IMR-90 (cell line): ENCODE measurements at regions not wholly inside any gene's neighbourhood (a gene's known extent, or its start where the extent isn't known, plus 50 kb on each side); places are given as distances from the start of the nearest gene placed in this dataset.

Experiments used
- ATAC-seq: fragments of 200-7000 bp; cut with Tn5 transposase; 2 replicates; pipeline ENCODE4 v1.9.1; 2020; ENCODE audit warnings: low read depth, mild to moderate bottlenecking, moderate library complexity
- BruUV-seq: library from RNA; stranded (reverse); fragments of 400-500 nt; replicated peaks from 2 replicates; lab custom pipeline; 2021; lab: Mats Ljungman, UMichigan
- CTCF ChIA-PET: fragments of 300-600 bp; formaldehyde crosslinking; extraction: SDS; loops from one replicate; lab custom pipeline; 2021; ENCODE audit warnings: antibody characterized with exemption; lab: Yijun Ruan, JAX
- POLR2A ChIA-PET: fragments of 300-600 bp; sonication (Branson Sonifier 250); formaldehyde crosslinking; loops from one replicate; lab custom pipeline; 2022; ENCODE audit warnings: antibody characterized with exemption; ENCODE audit not compliant: unreplicated experiment; lab: Charles Lee
- DNase-seq: peaks from one replicate; pipeline ENCODE4 v3.0.0; 2013
- H2AFZ ChIP-seq: replicated peaks from 2 replicates; pipeline ENCODE3; 2013; ENCODE audit warnings: low read length, mild to moderate bottlenecking; ENCODE audit not compliant: poor library complexity
- H2AK5ac ChIP-seq: 2 replicates; pipeline ENCODE4 v1.6.1; 2013; ENCODE audit warnings: low read depth, low read length, inconsistent platforms
- H2AK9ac ChIP-seq: replicated peaks from 2 replicates; pipeline ENCODE3; 2013; ENCODE audit warnings: mild to moderate bottlenecking, low read depth, low read length, moderate library complexity; ENCODE audit not compliant: poor library complexity
- H2BK120ac ChIP-seq: 2 replicates; pipeline ENCODE4 v1.6.1; 2013; ENCODE audit warnings: low read depth, low read length, inconsistent platforms
- H2BK15ac ChIP-seq: 3 replicates; pipeline ENCODE4 v1.6.1; 2013; ENCODE audit warnings: low read depth, low read length, inconsistent platforms
- H2BK20ac ChIP-seq: 2 replicates; pipeline ENCODE4 v1.6.1; 2013; ENCODE audit warnings: low read depth, mild to moderate bottlenecking, inconsistent platforms, low read length, moderate library complexity
- H2BK5ac ChIP-seq: 2 replicates; pipeline ENCODE4 v1.6.1; 2013; ENCODE audit warnings: mild to moderate bottlenecking, low read depth, low read length, inconsistent platforms; ENCODE audit not compliant: poor library complexity, severe bottlenecking
- H3K14ac ChIP-seq: replicated peaks from 2 replicates; pipeline ENCODE4 v1.6.1; 2013; ENCODE audit warnings: low read depth, low read length, inconsistent platforms
- H3K18ac ChIP-seq: 2 replicates; pipeline ENCODE4 v1.6.1; 2013; ENCODE audit warnings: low read depth, low read length, control low read depth
- H3K23ac ChIP-seq: 2 replicates; pipeline ENCODE4 v1.6.1; 2013; ENCODE audit warnings: low read depth, low read length, inconsistent platforms
- H3K27ac ChIP-seq: 2 replicates; pipeline ENCODE4 v1.5.1; 2013; ENCODE audit warnings: mild to moderate bottlenecking, control low read depth, low read length; ENCODE audit not compliant: insufficient read depth
- H3K27me3 ChIP-seq: 2 replicates; pipeline ENCODE4 v1.6.1; 2013; ENCODE audit warnings: low read length; ENCODE audit not compliant: control insufficient read depth, insufficient read depth
- H3K36me3 ChIP-seq: 2 replicates; pipeline ENCODE4 v1.6.1; 2013; ENCODE audit warnings: low read length, mixed read lengths; ENCODE audit not compliant: control insufficient read depth, insufficient read depth
- H3K4ac ChIP-seq: 2 replicates; pipeline ENCODE4 v1.6.1; 2013; ENCODE audit warnings: low read depth, low read length, inconsistent platforms
- H3K4me1 ChIP-seq: 2 replicates; pipeline ENCODE4 v1.6.1; 2013; ENCODE audit warnings: low read length, mixed read lengths; ENCODE audit not compliant: control insufficient read depth, insufficient read depth
- H3K4me2 ChIP-seq: 2 replicates; pipeline ENCODE4 v1.6.1; 2013; ENCODE audit warnings: low read depth, mild to moderate bottlenecking, control low read depth, low read length, moderate library complexity
- H3K4me3 ChIP-seq: 2 replicates; pipeline ENCODE4 v1.5.1; 2013; ENCODE audit warnings: low read depth, mild to moderate bottlenecking, control low read depth, low read length, moderate library complexity; ENCODE audit not compliant: insufficient read depth
- H3K56ac ChIP-seq: 2 replicates; pipeline ENCODE4 v1.6.1; 2013; ENCODE audit warnings: low read length, inconsistent platforms; ENCODE audit not compliant: insufficient read depth; ENCODE audit errors: extremely low read depth
- H3K79me1 ChIP-seq, 2 experiments: 2 replicates each; pipeline ENCODE4 v1.6.1; 2013; ENCODE audit warnings: low read length in 2 of 2, inconsistent platforms in 1 of 2, low read depth in 1 of 2
- H3K9ac ChIP-seq: 2 replicates; pipeline ENCODE4 v1.6.1; 2013; ENCODE audit warnings: low read depth, low read length, control low read depth
- H3K9me1 ChIP-seq: 2 replicates; pipeline ENCODE4 v1.6.1; 2013; ENCODE audit warnings: low read length, inconsistent platforms; ENCODE audit not compliant: insufficient read depth
- H3K9me3 ChIP-seq: 2 replicates; pipeline ENCODE4 v1.6.1; 2013; ENCODE audit warnings: low read length; ENCODE audit not compliant: control insufficient read depth, insufficient read depth
- H4K20me1 ChIP-seq: 2 replicates; pipeline ENCODE4 v1.6.1; 2013; ENCODE audit warnings: low read length, inconsistent platforms; ENCODE audit not compliant: insufficient read depth
- H4K5ac ChIP-seq: 2 replicates; pipeline ENCODE4 v1.6.1; 2013; ENCODE audit warnings: mild to moderate bottlenecking, low read depth, low read length, control low read depth
- H4K8ac ChIP-seq, 2 experiments: 2 replicates each; pipeline ENCODE4 v1.6.1; 2013; ENCODE audit warnings: low read depth in 2 of 2, low read length in 2 of 2, control low read depth in 1 of 2, inconsistent platforms in 1 of 2
- H4K91ac ChIP-seq: 2 replicates; pipeline ENCODE4 v1.6.1; 2013; ENCODE audit warnings: low read depth, low read length, inconsistent platforms; ENCODE audit not compliant: insufficient read depth
- BHLHE40 ChIP-seq: fragments of 150-350 bp; IDR thresholded peaks from 2 replicates; pipeline ENCODE4 v1.6.1; 2016; ENCODE audit warnings: mild to moderate bottlenecking, low read depth, low read length
- CEBPB ChIP-seq: IDR thresholded peaks from 2 replicates; pipeline ENCODE4 v1.6.1; 2012; ENCODE audit warnings: low read depth, low read length, improper control_type of control experiment
- CHD1 ChIP-seq: IDR thresholded peaks from 2 replicates; pipeline ENCODE4 v1.6.1; 2012; ENCODE audit warnings: low read depth, low read length, improper control_type of control experiment
- FOS ChIP-seq: fragments of 150-350 bp; IDR thresholded peaks from 2 replicates; pipeline ENCODE4 v1.6.1; 2016; ENCODE audit warnings: low read depth, low read length
- MAFK ChIP-seq: IDR thresholded peaks from 2 replicates; pipeline ENCODE4 v1.6.1; 2012; ENCODE audit warnings: low read depth, low read length, improper control_type of control experiment
- MAZ ChIP-seq: IDR thresholded peaks from 2 replicates; pipeline ENCODE4 v1.6.1; 2012; ENCODE audit warnings: low read depth, mild to moderate bottlenecking, low read length, improper control_type of control experiment, moderate library complexity, borderline replicate concordance
- MXI1 ChIP-seq: IDR thresholded peaks from 2 replicates; pipeline ENCODE4 v1.6.1; 2012; ENCODE audit warnings: low read depth, mild to moderate bottlenecking, low read length, moderate library complexity, borderline replicate concordance
- NFE2L2 ChIP-seq: fragments of 150-350 bp; IDR thresholded peaks from 2 replicates; pipeline ENCODE4 v1.6.1; 2016; ENCODE audit warnings: low read depth, mild to moderate bottlenecking, low read length
- POLR2A ChIP-seq: IDR thresholded peaks from 2 replicates; pipeline ENCODE4 v1.6.1; 2012; ENCODE audit warnings: mild to moderate bottlenecking, low read depth, low read length
- RAD21 ChIP-seq: IDR thresholded peaks from 2 replicates; pipeline ENCODE4 v1.6.1; 2012; ENCODE audit warnings: low read length, improper control_type of control experiment
- RCOR1 ChIP-seq: IDR thresholded peaks from 2 replicates; pipeline ENCODE4 v1.6.1; 2012; ENCODE audit warnings: mild to moderate bottlenecking, low read length, improper control_type of control experiment; ENCODE audit not compliant: insufficient replicate concordance
- RFX5 ChIP-seq: IDR thresholded peaks from 2 replicates; pipeline ENCODE4 v1.8.0; 2012; ENCODE audit warnings: low read depth, mild to moderate bottlenecking, low read length, moderate library complexity
- SMC3 ChIP-seq: fragments of 150-350 bp; IDR thresholded peaks from 2 replicates; pipeline ENCODE4 v1.6.1; 2016; ENCODE audit warnings: low read depth, mild to moderate bottlenecking, antibody characterized with exemption, low read length, moderate library complexity
- WGBS, 2 experiments: methylation state at CpG; one replicate each; pipeline versions ENCODE4 v1.1.5 to v1.1.7; 2013; ENCODE audit warnings: missing lambda C conversion rate in 2 of 2; ENCODE audit not compliant: insufficient read length in 1 of 2; ENCODE audit errors: extremely low coverage in 2 of 2; 5-methylcytosine and 5-hydroxymethylcytosine counted together
- dilution Hi-C: fragments of 300-500 bp; cut with HindIII; formaldehyde crosslinking; loops from one replicate; pipeline ENCODE4 v1.14.3; 2018; ENCODE audit warnings: low sequenced_read_pairs; ENCODE audit not compliant: unreplicated experiment
- in situ Hi-C: fragments of 300-500 bp; cut with MboI; formaldehyde crosslinking; loops from 3 replicates; pipeline ENCODE4 v1.14.3; 2019; ENCODE audit warnings: low sequenced_read_pairs, inconsistent platforms, mixed read lengths
- intact Hi-C: fragments of 100-400 bp; cut with micrococcal nuclease; formaldehyde crosslinking; loops from 2 replicates; pipeline ENCODE4 v1.10.0; 2022
- TF ChIP-seq, protein P1 (sequence below): fragments of 150-350 bp; IDR thresholded peaks from 2 replicates; pipeline ENCODE4 v1.6.1; 2016; ENCODE audit warnings: low read depth, mild to moderate bottlenecking, low read length, moderate library complexity, borderline replicate concordance
- TF ChIP-seq, protein P2 (sequence below): conservative IDR thresholded peaks from 2 replicates; pipeline ENCODE4 v1.5.1; 2012; ENCODE audit warnings: mild to moderate bottlenecking, low read depth, low read length, improper control_type of control experiment
- TF ChIP-seq, protein P3 (sequence below): fragments of 150-350 bp; IDR thresholded peaks from 2 replicates; pipeline ENCODE4 v1.6.1; 2017; ENCODE audit warnings: mild to moderate bottlenecking, antibody characterized with exemption, low read length, low read depth

DNA sequence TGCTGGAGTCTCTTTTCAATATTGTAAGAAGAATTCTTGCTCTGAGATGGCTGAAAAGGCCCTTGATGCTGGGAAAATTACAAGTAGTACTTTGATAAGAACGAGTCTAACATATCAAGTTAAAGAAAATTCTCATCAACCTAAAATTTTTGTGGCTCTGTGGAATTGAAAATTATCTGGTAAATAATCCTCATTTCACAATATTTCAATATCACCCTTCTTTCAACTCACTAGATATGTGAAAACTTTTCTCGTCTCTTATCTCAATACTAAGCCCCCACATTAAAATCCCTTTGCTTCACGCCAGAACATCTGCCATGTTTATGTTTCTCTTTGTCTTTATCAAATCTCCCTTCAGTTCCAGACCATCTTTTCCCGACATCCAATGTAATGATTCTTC lies 448.8 kb downstream of the ZNF516 start:
- no peak overlapping the region for H3K4me2 ChIP-seq
- H4K8ac ChIP-seq = no peak overlapping the region
- WGBS, 2 experiments = 30 to 100% methylated on average over 1 to 2 of the region's 4 CpGs
- dilution Hi-C loops (no loop called here), intact Hi-C loops (no loop called here), in situ Hi-C loops (no loop called here)
- no peaks in the 10 kb centered on the region for H3K36me3 ChIP-seq
- H2BK20ac ChIP-seq = no peak overlapping the region
- no peak for DNase-seq
- H3K4ac ChIP-seq = no peak overlapping the region
- no peak overlapping the region for H3K18ac ChIP-seq
- H3K56ac ChIP-seq = no peak overlapping the region
- H3K4me3 ChIP-seq = no peak overlapping the region
- no peak overlapping the region for H2BK5ac ChIP-seq
- H4K91ac ChIP-seq = no peak overlapping the region
- H3K27ac ChIP-seq = no peak overlapping the region
- no peak overlapping the region for H2BK15ac ChIP-seq
- no peak overlapping the region for H3K9ac ChIP-seq
- POLR2A ChIA-PET = no interaction called here
- H3K14ac ChIP-seq = no peak overlapping the region
- H2AK5ac ChIP-seq = no peak overlapping the region
- no peak overlapping the region for H3K23ac ChIP-seq
- no peak overlapping the region for H4K5ac ChIP-seq
- no peaks in the 10 kb centered on the region for H3K27me3 ChIP-seq
- CTCF ChIA-PET = no interaction called here
- H2BK120ac ChIP-seq = no peak overlapping the region
- peaks cover 9% of the 10 kb centered on the region for H3K9me3 ChIP-seq
- BruUV-seq = no TSS peak
- no peak for TF ChIP-seq MAFK
- TF ChIP-seq, protein P1, sequence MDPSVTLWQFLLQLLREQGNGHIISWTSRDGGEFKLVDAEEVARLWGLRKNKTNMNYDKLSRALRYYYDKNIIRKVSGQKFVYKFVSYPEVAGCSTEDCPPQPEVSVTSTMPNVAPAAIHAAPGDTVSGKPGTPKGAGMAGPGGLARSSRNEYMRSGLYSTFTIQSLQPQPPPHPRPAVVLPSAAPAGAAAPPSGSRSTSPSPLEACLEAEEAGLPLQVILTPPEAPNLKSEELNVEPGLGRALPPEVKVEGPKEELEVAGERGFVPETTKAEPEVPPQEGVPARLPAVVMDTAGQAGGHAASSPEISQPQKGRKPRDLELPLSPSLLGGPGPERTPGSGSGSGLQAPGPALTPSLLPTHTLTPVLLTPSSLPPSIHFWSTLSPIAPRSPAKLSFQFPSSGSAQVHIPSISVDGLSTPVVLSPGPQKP = no peak
- no peak for TF ChIP-seq MXI1
- no peak for TF ChIP-seq FOS
- TF ChIP-seq MAZ = no peak
- TF ChIP-seq RCOR1 = no peak
- no peak for TF ChIP-seq RFX5
- TF ChIP-seq BHLHE40 = no peak
- no peak for TF ChIP-seq SMC3
- TF ChIP-seq CEBPB = no peak
- no peak for TF ChIP-seq POLR2A
- no peak for TF ChIP-seq CHD1
- TF ChIP-seq, protein P2, sequence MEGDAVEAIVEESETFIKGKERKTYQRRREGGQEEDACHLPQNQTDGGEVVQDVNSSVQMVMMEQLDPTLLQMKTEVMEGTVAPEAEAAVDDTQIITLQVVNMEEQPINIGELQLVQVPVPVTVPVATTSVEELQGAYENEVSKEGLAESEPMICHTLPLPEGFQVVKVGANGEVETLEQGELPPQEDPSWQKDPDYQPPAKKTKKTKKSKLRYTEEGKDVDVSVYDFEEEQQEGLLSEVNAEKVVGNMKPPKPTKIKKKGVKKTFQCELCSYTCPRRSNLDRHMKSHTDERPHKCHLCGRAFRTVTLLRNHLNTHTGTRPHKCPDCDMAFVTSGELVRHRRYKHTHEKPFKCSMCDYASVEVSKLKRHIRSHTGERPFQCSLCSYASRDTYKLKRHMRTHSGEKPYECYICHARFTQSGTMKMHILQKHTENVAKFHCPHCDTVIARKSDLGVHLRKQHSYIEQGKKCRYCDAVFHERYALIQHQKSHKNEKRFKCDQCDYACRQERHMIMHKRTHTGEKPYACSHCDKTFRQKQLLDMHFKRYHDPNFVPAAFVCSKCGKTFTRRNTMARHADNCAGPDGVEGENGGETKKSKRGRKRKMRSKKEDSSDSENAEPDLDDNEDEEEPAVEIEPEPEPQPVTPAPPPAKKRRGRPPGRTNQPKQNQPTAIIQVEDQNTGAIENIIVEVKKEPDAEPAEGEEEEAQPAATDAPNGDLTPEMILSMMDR = no peak
- TF ChIP-seq, protein P3, sequence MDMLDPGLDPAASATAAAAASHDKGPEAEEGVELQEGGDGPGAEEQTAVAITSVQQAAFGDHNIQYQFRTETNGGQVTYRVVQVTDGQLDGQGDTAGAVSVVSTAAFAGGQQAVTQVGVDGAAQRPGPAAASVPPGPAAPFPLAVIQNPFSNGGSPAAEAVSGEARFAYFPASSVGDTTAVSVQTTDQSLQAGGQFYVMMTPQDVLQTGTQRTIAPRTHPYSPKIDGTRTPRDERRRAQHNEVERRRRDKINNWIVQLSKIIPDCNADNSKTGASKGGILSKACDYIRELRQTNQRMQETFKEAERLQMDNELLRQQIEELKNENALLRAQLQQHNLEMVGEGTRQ = no peak
- no peak for TF ChIP-seq NFE2L2
- TF ChIP-seq RAD21 = no peak
- no peaks in the 10 kb centered on the region for H3K79me1 ChIP-seq
- H3K9me1 ChIP-seq = no peaks in the 10 kb centered on the region
- H3K4me1 ChIP-seq = no peaks in the 10 kb centered on the region
- no peak overlapping the region for H2AFZ ChIP-seq
- H2AK9ac ChIP-seq = no peak overlapping the region
- no peak for ATAC-seq
- no peaks in the 10 kb centered on the region for H4K20me1 ChIP-seq
